Naive thymus-derived CD4-positive, alpha-beta T cell (primary cell): ENCODE measurements at regions not wholly inside any gene's neighbourhood (a gene's known extent, or its start where the extent isn't known, plus 50 kb on each side); places are given as distances from the start of the nearest gene placed in this dataset.

Experiments
- ATAC-seq: fragments of 150-1000 bp; cut with Tn5 transposase; 2 replicates; pipeline ENCODE4 v1.10.0; 2021; ENCODE audit warnings: mild to moderate bottlenecking, moderate library complexity
- CTCF ChIA-PET: fragments of 350-600 bp; sonication (Branson Sonifier 250); formaldehyde crosslinking; loops from one replicate; lab custom pipeline; 2021; ENCODE audit warnings: antibody characterized with exemption; lab: Charles Lee
- POLR2A ChIA-PET: fragments of 350-600 bp; sonication (Branson Sonifier 250); formaldehyde crosslinking; loops from one replicate; lab custom pipeline; 2021; ENCODE audit warnings: antibody characterized with exemption, inconsistent platforms; lab: Charles Lee
- DNase-seq, 9 donors: peaks; one replicate each; pipeline versions ENCODE4 v3.0.0 to v3.0.0-alpha.2; 2020 to 2022; ENCODE audit warnings: mixed read lengths in 1 of 9
- H3K27ac ChIP-seq: one replicate; pipeline ENCODE4 v1.7.0; 2013; ENCODE audit warnings: mild to moderate bottlenecking, low read depth, low read length, moderate library complexity
- H3K27me3 ChIP-seq, 2 donors: one replicate each; pipeline ENCODE4 v1.7.0; 2013; ENCODE audit warnings: low read length in 2 of 2, mild to moderate bottlenecking in 2 of 2, moderate library complexity in 2 of 2; ENCODE audit not compliant: control insufficient read depth in 2 of 2, insufficient read depth in 2 of 2
- H3K36me3 ChIP-seq, 3 experiments: 1 replicate in 2 of 3; 2 replicates in 1 of 3; pipeline ENCODE4 v1.7.0; 2013; ENCODE audit warnings: low read length in 3 of 3, mild to moderate bottlenecking in 3 of 3, moderate library complexity in 1 of 3; ENCODE audit not compliant: insufficient read depth in 3 of 3, control insufficient read depth in 2 of 3
- H3K4me1 ChIP-seq, 2 donors: one replicate each; pipeline ENCODE4 v1.7.0; 2013; ENCODE audit warnings: low read length in 2 of 2, mild to moderate bottlenecking in 2 of 2, moderate library complexity in 1 of 2; ENCODE audit not compliant: control insufficient read depth in 2 of 2, insufficient read depth in 2 of 2
- H3K4me3 ChIP-seq: 2 replicates; pipeline ENCODE4 v1.7.0; 2013; ENCODE audit warnings: mild to moderate bottlenecking, low read length
- H3K9me3 ChIP-seq, 3 experiments: 1 replicate in 2 of 3; 2 replicates in 1 of 3; pipeline ENCODE4 v1.7.0; 2013; ENCODE audit warnings: low read length in 3 of 3; ENCODE audit not compliant: control insufficient read depth in 2 of 3
- H3K27ac Mint-ChIP-seq, 9 donors: one replicate each; pipeline ENCODE4 v1.8.0; 2020 to 2022; ENCODE audit warnings: mixed read lengths in 9 of 9, mild to moderate bottlenecking in 8 of 9, moderate library complexity in 5 of 9, inconsistent platforms in 2 of 9
- H3K27me3 Mint-ChIP-seq, 5 donors: one replicate each; pipeline ENCODE4 v1.8.0; 2021 to 2022; ENCODE audit warnings: mixed read lengths in 5 of 5, mild to moderate bottlenecking in 1 of 5
- H3K36me3 Mint-ChIP-seq, 5 donors: one replicate each; pipeline ENCODE4 v1.8.0; 2020 to 2022; ENCODE audit warnings: mixed read lengths in 5 of 5, mild to moderate bottlenecking in 3 of 5, inconsistent platforms in 1 of 5
- H3K4me1 Mint-ChIP-seq, 7 donors: one replicate each; pipeline ENCODE4 v1.8.0; 2020 to 2022; ENCODE audit warnings: mixed read lengths in 7 of 7, mild to moderate bottlenecking in 3 of 7, inconsistent platforms in 1 of 7
- H3K4me3 Mint-ChIP-seq, 10 donors: one replicate each; pipeline ENCODE4 v1.8.0; 2020 to 2022; ENCODE audit warnings: mild to moderate bottlenecking in 10 of 10, mixed read lengths in 10 of 10, moderate library complexity in 6 of 10, inconsistent platforms in 2 of 10
- H3K9me3 Mint-ChIP-seq, 11 donors: one replicate each; pipeline ENCODE4 v1.8.0; 2020 to 2022; ENCODE audit warnings: mixed read lengths in 11 of 11, mild to moderate bottlenecking in 4 of 11, inconsistent platforms in 1 of 11, moderate library complexity in 1 of 11
- intact Hi-C, 2 donors: fragments of 100-400 bp; cut with micrococcal nuclease; formaldehyde crosslinking; loops; one replicate each; pipeline ENCODE4 v1.15.1; 2023

DNA sequence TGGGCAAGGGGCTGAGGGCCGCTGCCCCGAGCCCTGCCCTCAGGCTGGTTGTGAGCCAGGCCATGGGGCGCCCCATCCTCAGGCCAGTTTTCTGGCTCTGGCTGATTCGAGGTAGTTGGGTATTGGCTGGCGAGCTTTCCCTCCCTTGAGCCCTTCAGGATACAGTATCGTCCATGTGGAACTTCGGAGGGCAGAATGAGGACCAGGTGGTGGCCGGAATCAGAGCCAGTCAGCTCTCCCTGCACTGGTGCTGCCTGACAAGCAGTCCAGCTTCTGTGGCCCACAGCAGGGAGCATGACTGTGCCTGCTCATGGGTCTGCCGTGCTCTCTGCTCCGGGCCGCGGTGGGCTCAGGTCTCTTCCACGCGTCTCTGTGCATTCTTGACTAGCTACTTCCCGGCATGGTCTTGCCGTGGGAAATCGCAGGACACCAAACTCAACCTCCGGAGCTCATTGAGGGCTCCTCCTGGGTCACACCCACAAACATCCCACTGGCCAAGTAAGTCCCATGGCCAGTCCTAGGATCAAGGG is 1289.3 kb downstream of the BRD1 start:
- Mint-ChIP-seq H3K27ac (no peak overlapping the region), H3K27me3 (peaks cover 0 to 7% (median 0%) of the 10 kb centered on the region in 5 donors), H3K4me3 (no peak overlapping the region), H3K4me1 (peaks cover 0 to 3% (median 0%) of the 10 kb centered on the region in 7 donors), H3K36me3 (no peaks in the 10 kb centered on the region), H3K9me3 (peaks cover 0 to 9% (median 0%) of the 10 kb centered on the region in 11 donors)
- intact Hi-C loops: no loop called here
- ATAC-seq: no peak
- H3K4me3 ChIP-seq: no peak overlapping the region
- CTCF ChIA-PET: no interaction called here
- no peak overlapping the region for H3K27ac ChIP-seq
- H3K27me3 ChIP-seq: no peaks in the 10 kb centered on the region
- H3K36me3 ChIP-seq: no peaks in the 10 kb centered on the region
- H3K4me1 ChIP-seq: no peaks in the 10 kb centered on the region
- POLR2A ChIA-PET: no interaction called here
- DNase-seq: no peak
- no peaks in the 10 kb centered on the region for H3K9me3 ChIP-seq

DNA sequence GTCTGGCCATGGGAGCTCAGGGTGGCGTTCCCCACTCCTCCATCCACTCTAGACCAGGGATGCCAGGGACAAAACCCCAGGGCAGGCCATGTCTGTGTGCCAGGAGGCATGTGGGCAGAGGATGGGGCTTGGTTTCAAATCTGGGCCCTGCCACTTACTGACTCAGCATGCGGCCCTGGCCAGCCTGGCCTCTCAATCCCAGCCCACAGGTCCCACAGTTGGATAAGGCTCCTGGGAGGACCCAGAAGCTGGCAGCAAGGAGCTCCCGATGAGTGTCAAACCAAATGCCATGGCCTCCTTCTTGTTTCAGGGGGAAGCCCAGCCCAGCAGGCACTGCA is 1290.4 kb downstream of the BRD1 start:
- CTCF ChIA-PET: no interaction called here
- H3K9me3 Mint-ChIP-seq: peaks cover 0 to 5% (median 0%) of the 10 kb centered on the region in 11 donors

GRCh38 chr22:48536541-48537342 is 1290.9 kb downstream of the BRD1 start:
- CTCF ChIA-PET: no interaction called here

More for the DNA sequence above, 1290.4 kb downstream of the BRD1 start:
- DNase-seq: no peak
- intact Hi-C loops: no loop called here
- H3K4me1 ChIP-seq: no peaks in the 10 kb centered on the region
- no peaks in the 10 kb centered on the region for H3K4me1 Mint-ChIP-seq
- no peak overlapping the region for H3K4me3 ChIP-seq
- no peaks in the 10 kb centered on the region for H3K9me3 ChIP-seq
- H3K36me3 Mint-ChIP-seq: no peaks in the 10 kb centered on the region
- no peak overlapping the region for H3K27ac ChIP-seq
- H3K27me3 ChIP-seq: no peaks in the 10 kb centered on the region
- POLR2A ChIA-PET: no interaction called here
- no peak overlapping the region for H3K27ac Mint-ChIP-seq
- peaks cover 0 to 7% (median 0%) of the 10 kb centered on the region in 5 donors for H3K27me3 Mint-ChIP-seq
- no peaks in the 10 kb centered on the region for H3K36me3 ChIP-seq
- H3K4me3 Mint-ChIP-seq: no peak overlapping the region
- ATAC-seq: no peak

GRCh38 chr22:48535868-48536540 is 1291.7 kb downstream of the BRD1 start:
- no peaks in the 10 kb centered on the region for H3K4me1 ChIP-seq
- no peak overlapping the region for H3K4me3 ChIP-seq
- H3K27ac ChIP-seq: no peak overlapping the region
- H3K9me3 ChIP-seq: no peaks in the 10 kb centered on the region
- intact Hi-C loops: no loop called here
- DNase-seq (no peak), ATAC-seq (no peak)
- no peaks in the 10 kb centered on the region for H3K36me3 ChIP-seq
- Mint-ChIP-seq H3K27me3 (peaks cover 0 to 12% (median 0%) of the 10 kb centered on the region in 5 donors), H3K36me3 (no peaks in the 10 kb centered on the region), H3K4me1 (no peaks in the 10 kb centered on the region), H3K4me3 (no peak overlapping the region), H3K27ac (no peak overlapping the region), H3K9me3 (peaks cover 0 to 1% (median 0%) of the 10 kb centered on the region in 11 donors)
- CTCF ChIA-PET: no interaction called here
- POLR2A ChIA-PET: no interaction called here
- no peaks in the 10 kb centered on the region for H3K27me3 ChIP-seq

More at GRCh38 chr22:48536541-48537342, 1290.9 kb downstream of the BRD1 start:
- Mint-ChIP-seq H3K36me3 (no peaks in the 10 kb centered on the region), H3K4me1 (no peaks in the 10 kb centered on the region), H3K9me3 (peaks cover 0 to 1% (median 0%) of the 10 kb centered on the region in 11 donors), H3K27me3 (peaks cover 0 to 12% (median 0%) of the 10 kb centered on the region in 5 donors), H3K4me3 (no peak overlapping the region), H3K27ac (no peak overlapping the region)
- Histone ChIP-seq H3K4me1 (no peaks in the 10 kb centered on the region), H3K4me3 (no peak overlapping the region), H3K27me3 (no peaks in the 10 kb centered on the region), H3K9me3 (no peaks in the 10 kb centered on the region), H3K36me3 (no peaks in the 10 kb centered on the region), H3K27ac (no peak overlapping the region)
- ATAC-seq: no peak
- no peak for DNase-seq
- POLR2A ChIA-PET: no interaction called here
- intact Hi-C loops: no loop called here

- DNase-seq (no peak), ATAC-seq (no peak)
- no peak overlapping the region for H3K4me3 ChIP-seq
- Mint-ChIP-seq H3K4me3 (no peak overlapping the region), H3K27me3 (peaks cover 0 to 10% (median 0%) of the 10 kb centered on the region in 5 donors), H3K4me1 (no peaks in the 10 kb centered on the region), H3K27ac (no peak overlapping the region), H3K36me3 (no peaks in the 10 kb centered on the region), H3K9me3 (peaks cover 0 to 1% (median 0%) of the 10 kb centered on the region in 11 donors)
- POLR2A ChIA-PET: no interaction called here
- H3K4me1 ChIP-seq: no peaks in the 10 kb centered on the region
- no peaks in the 10 kb centered on the region for H3K27me3 ChIP-seq
- H3K36me3 ChIP-seq: no peaks in the 10 kb centered on the region
- no peaks in the 10 kb centered on the region for H3K9me3 ChIP-seq
- CTCF ChIA-PET: no interaction called here
- H3K27ac ChIP-seq: no peak overlapping the region
- intact Hi-C loops: no loop called here
These were observed 1293.2 kb downstream of the BRD1 start for GRCh38 chr22:48534395-48534958.

GRCh38 chr22:48532986-48533385 is 1294.7 kb downstream of the BRD1 start:
- no peaks in the 10 kb centered on the region for H3K9me3 ChIP-seq
- ChIA-PET POLR2A (no interaction called here), CTCF (no interaction called here)
- no peak overlapping the region for H3K27ac Mint-ChIP-seq
- H3K4me3 ChIP-seq: no peak overlapping the region
- peaks cover 0 to 13% (median 0%) of the 10 kb centered on the region in 5 donors for H3K27me3 Mint-ChIP-seq
- H3K36me3 ChIP-seq: no peaks in the 10 kb centered on the region
- H3K4me1 Mint-ChIP-seq: no peaks in the 10 kb centered on the region
- no peaks in the 10 kb centered on the region for H3K27me3 ChIP-seq
- H3K9me3 Mint-ChIP-seq: peaks cover 0 to under 1% (median 0%) of the 10 kb centered on the region in 11 donors
- no peak for DNase-seq
- H3K27ac ChIP-seq: no peak overlapping the region
- H3K4me1 ChIP-seq: no peaks in the 10 kb centered on the region
- no peak for ATAC-seq
- no peaks in the 10 kb centered on the region for H3K36me3 Mint-ChIP-seq
- H3K4me3 Mint-ChIP-seq: no peak overlapping the region
- intact Hi-C loops: no loop called here
